ENCODE measurements at regions not wholly inside any gene's neighbourhood (a gene's known extent, or its start where the extent isn't known, plus 50 kb on each side); places are given as distances from the start of the nearest gene placed in this dataset.

DNA sequence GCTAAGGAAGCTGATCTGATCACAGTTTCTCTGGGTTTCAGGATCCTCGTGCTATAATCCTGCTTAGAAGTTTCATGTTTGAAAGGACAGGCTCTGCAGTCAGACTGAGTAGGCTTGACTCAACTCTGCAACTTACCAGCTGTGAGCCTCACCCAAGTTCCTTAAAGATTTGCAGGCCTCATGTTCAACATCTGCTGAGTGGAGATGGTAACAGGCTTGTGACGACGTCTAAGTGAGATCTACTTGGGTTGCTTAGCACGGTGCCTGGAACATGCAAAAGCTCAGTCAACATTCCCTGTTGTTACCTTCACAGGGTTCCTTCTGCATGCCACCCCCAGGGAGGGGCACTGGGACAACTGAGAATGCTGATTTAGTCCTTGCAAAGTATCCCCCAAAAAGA, 164.2 kb downstream of the C1D start:
- TF ChIP-seq, protein P1, sequence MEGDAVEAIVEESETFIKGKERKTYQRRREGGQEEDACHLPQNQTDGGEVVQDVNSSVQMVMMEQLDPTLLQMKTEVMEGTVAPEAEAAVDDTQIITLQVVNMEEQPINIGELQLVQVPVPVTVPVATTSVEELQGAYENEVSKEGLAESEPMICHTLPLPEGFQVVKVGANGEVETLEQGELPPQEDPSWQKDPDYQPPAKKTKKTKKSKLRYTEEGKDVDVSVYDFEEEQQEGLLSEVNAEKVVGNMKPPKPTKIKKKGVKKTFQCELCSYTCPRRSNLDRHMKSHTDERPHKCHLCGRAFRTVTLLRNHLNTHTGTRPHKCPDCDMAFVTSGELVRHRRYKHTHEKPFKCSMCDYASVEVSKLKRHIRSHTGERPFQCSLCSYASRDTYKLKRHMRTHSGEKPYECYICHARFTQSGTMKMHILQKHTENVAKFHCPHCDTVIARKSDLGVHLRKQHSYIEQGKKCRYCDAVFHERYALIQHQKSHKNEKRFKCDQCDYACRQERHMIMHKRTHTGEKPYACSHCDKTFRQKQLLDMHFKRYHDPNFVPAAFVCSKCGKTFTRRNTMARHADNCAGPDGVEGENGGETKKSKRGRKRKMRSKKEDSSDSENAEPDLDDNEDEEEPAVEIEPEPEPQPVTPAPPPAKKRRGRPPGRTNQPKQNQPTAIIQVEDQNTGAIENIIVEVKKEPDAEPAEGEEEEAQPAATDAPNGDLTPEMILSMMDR (conservative IDR thresholded peaks at IDR 0.05; ENCODE audit: low read depth, low read length) = no peak
- TF ChIP-seq EZH2 (IDR thresholded peaks at IDR 0.05; ENCODE audit: borderline replicate concordance, low read depth, low read length, poor library complexity, severe bottlenecking) = no peak
